ENCODE measurements at regions not wholly inside any gene's neighbourhood (a gene's known extent, or its start where the extent isn't known, plus 50 kb on each side); places are given as distances from the start of the nearest gene placed in this dataset.
A peak's percentile ranks its signal among the peaks of the same experiment; 100 is the strongest.

- H3K9me3 Mint-ChIP-seq, result no peaks in the 10 kb centered on the region
- H3K4me1 Mint-ChIP-seq, result peaks cover 3% of the 10 kb centered on the region
- no peak overlapping the region for H3K4me3 Mint-ChIP-seq
- no peak overlapping the region for H3K27ac Mint-ChIP-seq
- ChIA-PET CTCF (interaction anchor here (1.5 kb wide), 1 partner anchor 13 kb away, joined by 3 read pairs; no protein-coding TSS in a partner anchor), POLR2A (no interaction called here)
- DNase-seq, result no peak
- no peaks in the 10 kb centered on the region for H3K36me3 Mint-ChIP-seq (ENCODE audit: low read depth)
- peaks cover 16% of the 10 kb centered on the region for H3K27me3 Mint-ChIP-seq
Observed at GRCh38 chr3:56994391-56994790, 66.1 kb upstream of the SPATA12 start.

GRCh38 chr3:56990641-56991015, 69.8 kb upstream of the SPATA12 start:
- no peak overlapping the region for H3K4me3 Mint-ChIP-seq
- ChIA-PET POLR2A (no interaction called here), CTCF (interaction anchor here (1.7 to 6.1 kb wide), 4 partner anchors 9 to 288 kb away, joined by 5 to 85 read pairs (median 24); partner anchors contain the start of gene ARHGEF3)
- H3K27me3 Mint-ChIP-seq, result peaks cover 17% of the 10 kb centered on the region
- no peak for DNase-seq
- no peak overlapping the region for H3K27ac Mint-ChIP-seq
- no peaks in the 10 kb centered on the region for H3K36me3 Mint-ChIP-seq (ENCODE audit: low read depth)
- peaks cover 24% of the 10 kb centered on the region for H3K4me1 Mint-ChIP-seq
- H3K9me3 Mint-ChIP-seq, result no peaks in the 10 kb centered on the region

GRCh38 chr3:56989977-56990640, 70.4 kb upstream of the SPATA12 start:
- no peak overlapping the region for H3K4me3 Mint-ChIP-seq
- H3K27me3 Mint-ChIP-seq, result peaks cover 14% of the 10 kb centered on the region
- DNase-seq, result no peak
- H3K27ac Mint-ChIP-seq, result no peak overlapping the region
- ChIA-PET POLR2A (no interaction called here), CTCF (interaction anchor here (1.1 to 6.1 kb wide), 10 partner anchors 9 to 287 kb away, joined by 3 to 85 read pairs (median 4); partner anchors contain the start of gene ARHGEF3)
- H3K36me3 Mint-ChIP-seq (ENCODE audit: low read depth), result no peaks in the 10 kb centered on the region
- no peaks in the 10 kb centered on the region for H3K9me3 Mint-ChIP-seq
- peaks cover 25% of the 10 kb centered on the region for H3K4me1 Mint-ChIP-seq

- ChIA-PET POLR2A (no interaction called here), CTCF (interaction anchor here (0.6 to 6.1 kb wide), 27 partner anchors 8 to 300 kb away, joined by 3 to 85 read pairs (median 4); partner anchors contain the start of gene ARHGEF3)
- Mint-ChIP-seq H3K4me1 (peaks cover 25% of the 10 kb centered on the region), H3K9me3 (no peaks in the 10 kb centered on the region), H3K36me3 (ENCODE audit: low read depth) (no peaks in the 10 kb centered on the region), H3K27ac (no peak overlapping the region), H3K27me3 (peaks cover 14% of the 10 kb centered on the region), H3K4me3 (no peak overlapping the region)
- DNase-seq, result no peak
Observed at GRCh38 chr3:56989169-56989976, 71.1 kb upstream of the SPATA12 start.

GRCh38 chr3:56988458-56989168, 71.9 kb upstream of the SPATA12 start:
- Mint-ChIP-seq H3K36me3 (ENCODE audit: low read depth) (no peaks in the 10 kb centered on the region), H3K27me3 (peaks cover 14% of the 10 kb centered on the region), H3K9me3 (no peaks in the 10 kb centered on the region), H3K4me3 (no peak overlapping the region), H3K4me1 (peaks cover 25% of the 10 kb centered on the region), H3K27ac (no peak overlapping the region)
- ChIA-PET POLR2A (no interaction called here), CTCF (interaction anchor here (0.6 to 6.1 kb wide), 30 partner anchors 9 to 299 kb away, joined by 3 to 85 read pairs (median 4); partner anchors contain the start of gene ARHGEF3)
- DNase-seq, result peak; percentile 74

DNA sequence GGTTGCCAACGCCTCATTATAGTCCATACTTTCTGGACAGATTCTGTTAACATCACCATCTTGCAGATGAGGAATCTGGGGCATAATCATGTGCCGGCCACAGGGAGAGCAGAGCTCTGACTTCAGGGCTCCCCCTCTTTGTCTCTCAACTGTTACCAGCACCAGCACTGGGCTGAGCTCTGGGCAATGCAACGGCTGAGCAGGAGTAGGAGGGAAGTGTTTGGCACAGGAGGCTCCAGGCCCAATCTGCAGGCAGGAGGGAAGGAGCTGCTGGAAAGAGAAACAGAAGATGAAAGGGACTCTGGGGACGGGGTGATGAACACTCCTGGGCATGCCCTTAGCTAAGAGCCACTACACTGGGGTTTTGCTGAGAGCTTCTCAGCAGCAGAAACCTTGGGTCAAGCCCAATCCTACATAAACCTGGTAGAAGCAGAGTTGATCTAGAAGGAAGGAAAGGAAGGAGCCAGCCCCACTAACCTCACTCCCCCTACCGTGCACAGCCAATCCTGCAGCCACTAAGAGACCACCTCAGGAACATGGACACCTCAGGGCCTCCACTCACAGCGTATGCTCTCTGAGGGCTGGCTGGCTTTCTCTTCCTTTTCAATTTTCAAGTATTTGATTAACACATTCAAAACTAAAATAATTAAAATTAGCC, 73.1 kb upstream of the SPATA12 start:
- POLR2A ChIA-PET, result no interaction called here
- no peak overlapping the region for H3K27ac Mint-ChIP-seq
- DNase-seq, result no peak
- no peaks in the 10 kb centered on the region for H3K36me3 Mint-ChIP-seq (ENCODE audit: low read depth)
- peaks cover 14% of the 10 kb centered on the region for H3K27me3 Mint-ChIP-seq
- H3K4me3 Mint-ChIP-seq, result no peak overlapping the region
- no peaks in the 10 kb centered on the region for H3K9me3 Mint-ChIP-seq
- peaks cover 27% of the 10 kb centered on the region for H3K4me1 Mint-ChIP-seq
- CTCF ChIA-PET, result interaction anchor here (0.6 to 6.1 kb wide), 11 partner anchors 10 to 300 kb away, joined by 3 to 85 read pairs (median 6); partner anchors contain the start of gene ARHGEF3

- DNase-seq, result no peak
- POLR2A ChIA-PET, result no interaction called here
- no peak overlapping the region for H3K4me3 Mint-ChIP-seq
- H3K36me3 Mint-ChIP-seq (ENCODE audit: low read depth), result no peaks in the 10 kb centered on the region
- H3K27me3 Mint-ChIP-seq, result peaks cover 14% of the 10 kb centered on the region
- no peaks in the 10 kb centered on the region for H3K9me3 Mint-ChIP-seq
- CTCF ChIA-PET, result interaction anchor here (1.0 to 6.1 kb wide), 3 partner anchors 12 to 284 kb away, joined by 4 to 85 read pairs (median 5); no protein-coding TSS in a partner anchor
- peak overlapping the region; percentile 47 for H3K27ac Mint-ChIP-seq
- H3K4me1 Mint-ChIP-seq, result peaks cover 27% of the 10 kb centered on the region
Observed at GRCh38 chr3:56986347-56986746, 74.1 kb upstream of the SPATA12 start.

GRCh38 chr3:56985878-56986277, 74.6 kb upstream of the SPATA12 start:
- peaks cover 10% of the 10 kb centered on the region for H3K27me3 Mint-ChIP-seq
- H3K36me3 Mint-ChIP-seq (ENCODE audit: low read depth), result no peaks in the 10 kb centered on the region
- peak; percentile 7 for DNase-seq
- H3K9me3 Mint-ChIP-seq, result no peaks in the 10 kb centered on the region
- peaks cover 32% of the 10 kb centered on the region for H3K4me1 Mint-ChIP-seq
- no peak overlapping the region for H3K27ac Mint-ChIP-seq
- no peak overlapping the region for H3K4me3 Mint-ChIP-seq
- ChIA-PET CTCF (interaction anchor here (1.0 to 6.1 kb wide), 3 partner anchors 11 to 283 kb away, joined by 4 to 85 read pairs (median 5); no protein-coding TSS in a partner anchor), POLR2A (no interaction called here)

DNA sequence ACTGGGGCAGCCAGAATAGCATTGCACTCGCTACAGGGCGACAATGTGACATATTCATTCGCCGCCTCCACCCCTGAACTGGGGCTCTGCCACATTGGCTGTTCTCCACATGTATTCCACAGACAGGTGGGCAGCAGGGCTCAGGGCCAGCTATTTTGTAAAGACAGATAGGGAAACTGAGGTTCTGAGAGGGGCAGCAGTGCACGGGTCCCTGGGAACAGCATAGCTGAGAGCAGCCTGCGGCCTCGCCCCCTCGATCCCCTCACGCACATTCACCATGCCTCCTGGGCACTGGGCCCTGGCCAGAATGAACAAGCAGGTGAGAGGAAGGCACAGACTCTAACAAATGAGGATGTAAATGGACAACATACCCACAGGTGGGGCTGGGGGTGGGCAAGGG, 75.0 kb upstream of the SPATA12 start:
- Mint-ChIP-seq H3K4me3 (no peak overlapping the region), H3K27me3 (peaks cover 9% of the 10 kb centered on the region), H3K4me1 (peaks cover 36% of the 10 kb centered on the region), H3K27ac (no peak overlapping the region), H3K9me3 (no peaks in the 10 kb centered on the region), H3K36me3 (ENCODE audit: low read depth) (no peaks in the 10 kb centered on the region)
- POLR2A ChIA-PET, result no interaction called here
- CTCF ChIA-PET, result interaction anchor here (1.8 to 6.1 kb wide), 2 partner anchors 11 to 283 kb away, joined by 4 to 85 read pairs; no protein-coding TSS in a partner anchor
- DNase-seq, result no peak

DNA sequence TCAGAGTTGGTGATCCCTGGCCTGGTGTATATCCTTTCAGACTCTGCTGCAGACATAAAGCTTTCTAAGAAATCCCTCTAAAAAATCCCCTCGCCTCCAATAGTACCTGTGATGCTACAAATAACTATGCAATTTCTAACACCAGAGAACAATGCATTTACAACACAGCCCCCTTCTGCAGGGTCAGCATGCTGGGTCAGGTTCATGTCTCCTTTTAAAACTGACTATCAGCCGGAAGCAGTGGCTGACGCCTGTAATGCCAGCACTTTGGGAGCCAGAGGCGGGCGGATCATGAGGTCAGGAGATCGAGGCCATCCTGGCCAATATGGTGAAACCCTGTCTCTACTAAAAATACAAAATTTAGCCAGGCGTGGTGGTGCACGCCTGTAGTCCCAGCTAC, 77.0 kb upstream of the SPATA12 start:
- H3K4me3 Mint-ChIP-seq, result no peak overlapping the region
- H3K9me3 Mint-ChIP-seq, result no peaks in the 10 kb centered on the region
- H3K27me3 Mint-ChIP-seq, result no peaks in the 10 kb centered on the region
- POLR2A ChIA-PET, result no interaction called here
- DNase-seq, result no peak
- no peaks in the 10 kb centered on the region for H3K36me3 Mint-ChIP-seq (ENCODE audit: low read depth)
- H3K27ac Mint-ChIP-seq, result no peak overlapping the region
- H3K4me1 Mint-ChIP-seq, result peaks cover 39% of the 10 kb centered on the region
- CTCF ChIA-PET, result interaction anchor here (0.6 kb wide), 1 partner anchor 730 kb away, joined by 3 read pairs; no protein-coding TSS in a partner anchor

- CTCF ChIA-PET, result interaction anchor here (0.6 to 1.9 kb wide), 10 partner anchors 8 to 541 kb away, joined by 3 to 5 read pairs (median 3); no protein-coding TSS in a partner anchor
- Mint-ChIP-seq H3K27ac (no peak overlapping the region), H3K4me3 (no peak overlapping the region), H3K4me1 (peaks cover 33% of the 10 kb centered on the region), H3K36me3 (ENCODE audit: low read depth) (no peaks in the 10 kb centered on the region), H3K9me3 (no peaks in the 10 kb centered on the region), H3K27me3 (no peaks in the 10 kb centered on the region)
- POLR2A ChIA-PET, result interaction anchor here (1.0 kb wide), 1 partner anchor 181 kb away, joined by 5 read pairs; no protein-coding TSS in a partner anchor
- DNase-seq, result no peak
Observed at GRCh38 chr3:56981445-56982230, 78.8 kb upstream of the SPATA12 start.
